ENCODE measurements at regions not wholly inside any gene's neighbourhood (a gene's known extent, or its start where the extent isn't known, plus 50 kb on each side); places are given as distances from the start of the nearest gene placed in this dataset.

- H3K36me3 ChIP-seq (ENCODE audit: control insufficient read depth in 2 of 2, insufficient read depth in 2 of 2, low read length in 1 of 2): no peaks in the 10 kb centered on the region
- H3K27me3 ChIP-seq (ENCODE audit: control insufficient read depth in 2 of 2, insufficient read depth in 1 of 2, low read length in 1 of 2): no peaks in the 10 kb centered on the region
- DNase-seq (ENCODE audit: low read depth in 6 of 9, low spot score in 9 of 9): no peak
- no peak overlapping the region for H3K27ac ChIP-seq (ENCODE audit: low read depth in 1 of 2, low read length in 1 of 2)
- WGBS: 94% methylated on average over 3 of the region's 3 CpGs
- no peaks in the 10 kb centered on the region for H3K4me1 ChIP-seq (ENCODE audit: control insufficient read depth in 2 of 2, insufficient read depth in 2 of 2, low read length in 2 of 2)
- no peaks in the 10 kb centered on the region for H3K9me3 ChIP-seq (ENCODE audit: control insufficient read depth in 2 of 2, insufficient read depth in 1 of 2, low read length in 1 of 2)
- H3K4me3 ChIP-seq (ENCODE audit: low read length in 2 of 2): no peak overlapping the region
Observed at GRCh38 chr4:79064806-79065205, 125.6 kb upstream of the PAQR3 start.

GRCh38 chr4:79059631-79060399, 120.6 kb upstream of the PAQR3 start:
- WGBS: 95% methylated on average over 4 of the region's 4 CpGs
- H3K4me3 ChIP-seq (ENCODE audit: low read length in 2 of 2): no peak overlapping the region

GRCh38 chr4:79057772-79058171, 118.5 kb upstream of the PAQR3 start:
- Histone ChIP-seq H3K4me1 (ENCODE audit: control insufficient read depth in 2 of 2, insufficient read depth in 2 of 2, low read length in 2 of 2) (no peaks in the 10 kb centered on the region), H3K9me3 (ENCODE audit: control insufficient read depth in 2 of 2, insufficient read depth in 1 of 2, low read length in 1 of 2) (no peaks in the 10 kb centered on the region), H3K27me3 (ENCODE audit: control insufficient read depth in 2 of 2, insufficient read depth in 1 of 2, low read length in 1 of 2) (no peaks in the 10 kb centered on the region), H3K4me3 (ENCODE audit: low read length in 2 of 2) (no peak overlapping the region), H3K27ac (ENCODE audit: low read depth in 1 of 2, low read length in 1 of 2) (no peak overlapping the region), H3K36me3 (ENCODE audit: control insufficient read depth in 2 of 2, insufficient read depth in 2 of 2, low read length in 1 of 2) (no peaks in the 10 kb centered on the region)
- 95% methylated on average over 2 of the region's 2 CpGs for WGBS
- DNase-seq (ENCODE audit: low read depth in 6 of 9, low spot score in 9 of 9): no peak

More at GRCh38 chr4:79059631-79060399, 120.6 kb upstream of the PAQR3 start:
- no peaks in the 10 kb centered on the region for H3K4me1 ChIP-seq (ENCODE audit: control insufficient read depth in 2 of 2, insufficient read depth in 2 of 2, low read length in 2 of 2)
- H3K27me3 ChIP-seq (ENCODE audit: control insufficient read depth in 2 of 2, insufficient read depth in 1 of 2, low read length in 1 of 2): no peaks in the 10 kb centered on the region
- H3K36me3 ChIP-seq (ENCODE audit: control insufficient read depth in 2 of 2, insufficient read depth in 2 of 2, low read length in 1 of 2): no peaks in the 10 kb centered on the region
- DNase-seq (ENCODE audit: low read depth in 6 of 9, low spot score in 9 of 9): no peak
- no peaks in the 10 kb centered on the region for H3K9me3 ChIP-seq (ENCODE audit: control insufficient read depth in 2 of 2, insufficient read depth in 1 of 2, low read length in 1 of 2)
- no peak overlapping the region for H3K27ac ChIP-seq (ENCODE audit: low read depth in 1 of 2, low read length in 1 of 2)

GRCh38 chr4:79053754-79054153, 114.5 kb upstream of the PAQR3 start:
- H3K4me1 ChIP-seq (ENCODE audit: control insufficient read depth in 2 of 2, insufficient read depth in 2 of 2, low read length in 2 of 2): no peaks in the 10 kb centered on the region
- no peak for DNase-seq (ENCODE audit: low read depth in 6 of 9, low spot score in 9 of 9)
- no peaks in the 10 kb centered on the region for H3K9me3 ChIP-seq (ENCODE audit: control insufficient read depth in 2 of 2, insufficient read depth in 1 of 2, low read length in 1 of 2)
- no peaks in the 10 kb centered on the region for H3K27me3 ChIP-seq (ENCODE audit: control insufficient read depth in 2 of 2, insufficient read depth in 1 of 2, low read length in 1 of 2)
- H3K4me3 ChIP-seq (ENCODE audit: low read length in 2 of 2): no peak overlapping the region
- no peak overlapping the region for H3K27ac ChIP-seq (ENCODE audit: low read depth in 1 of 2, low read length in 1 of 2)
- H3K36me3 ChIP-seq (ENCODE audit: control insufficient read depth in 2 of 2, insufficient read depth in 2 of 2, low read length in 1 of 2): no peaks in the 10 kb centered on the region

GRCh38 chr4:79050541-79050880, 111.3 kb upstream of the PAQR3 start:
- Histone ChIP-seq H3K36me3 (ENCODE audit: control insufficient read depth in 2 of 2, insufficient read depth in 2 of 2, low read length in 1 of 2) (no peaks in the 10 kb centered on the region), H3K27me3 (ENCODE audit: control insufficient read depth in 2 of 2, insufficient read depth in 1 of 2, low read length in 1 of 2) (no peaks in the 10 kb centered on the region), H3K9me3 (ENCODE audit: control insufficient read depth in 2 of 2, insufficient read depth in 1 of 2, low read length in 1 of 2) (no peaks in the 10 kb centered on the region), H3K4me3 (ENCODE audit: low read length in 2 of 2) (no peak overlapping the region), H3K4me1 (ENCODE audit: control insufficient read depth in 2 of 2, insufficient read depth in 2 of 2, low read length in 2 of 2) (no peaks in the 10 kb centered on the region), H3K27ac (ENCODE audit: low read depth in 1 of 2, low read length in 1 of 2) (no peak overlapping the region)
- DNase-seq (ENCODE audit: low read depth in 6 of 9, low spot score in 9 of 9): no peak
- WGBS: 96% methylated on average over 6 of the region's 6 CpGs

GRCh38 chr4:79049840-79050540, 110.8 kb upstream of the PAQR3 start:
- no peak overlapping the region for H3K27ac ChIP-seq (ENCODE audit: low read depth in 1 of 2, low read length in 1 of 2)
- H3K4me3 ChIP-seq (ENCODE audit: low read length in 2 of 2): no peak overlapping the region
- H3K9me3 ChIP-seq (ENCODE audit: control insufficient read depth in 2 of 2, insufficient read depth in 1 of 2, low read length in 1 of 2): no peaks in the 10 kb centered on the region
- no peak for DNase-seq (ENCODE audit: low read depth in 6 of 9, low spot score in 9 of 9)
- WGBS: 96% methylated on average over 27 of the region's 27 CpGs
- no peaks in the 10 kb centered on the region for H3K36me3 ChIP-seq (ENCODE audit: control insufficient read depth in 2 of 2, insufficient read depth in 2 of 2, low read length in 1 of 2)
- H3K27me3 ChIP-seq (ENCODE audit: control insufficient read depth in 2 of 2, insufficient read depth in 1 of 2, low read length in 1 of 2): no peaks in the 10 kb centered on the region
- no peaks in the 10 kb centered on the region for H3K4me1 ChIP-seq (ENCODE audit: control insufficient read depth in 2 of 2, insufficient read depth in 2 of 2, low read length in 2 of 2)

- no peaks in the 10 kb centered on the region for H3K36me3 ChIP-seq (ENCODE audit: control insufficient read depth in 2 of 2, insufficient read depth in 2 of 2, low read length in 1 of 2)
- WGBS: 95% methylated on average over 4 of the region's 4 CpGs
- no peaks in the 10 kb centered on the region for H3K27me3 ChIP-seq (ENCODE audit: control insufficient read depth in 2 of 2, insufficient read depth in 1 of 2, low read length in 1 of 2)
- no peak for DNase-seq (ENCODE audit: low read depth in 6 of 9, low spot score in 9 of 9)
- no peaks in the 10 kb centered on the region for H3K9me3 ChIP-seq (ENCODE audit: control insufficient read depth in 2 of 2, insufficient read depth in 1 of 2, low read length in 1 of 2)
- no peaks in the 10 kb centered on the region for H3K4me1 ChIP-seq (ENCODE audit: control insufficient read depth in 2 of 2, insufficient read depth in 2 of 2, low read length in 2 of 2)
- H3K4me3 ChIP-seq (ENCODE audit: low read length in 2 of 2): no peak overlapping the region
- no peak overlapping the region for H3K27ac ChIP-seq (ENCODE audit: low read depth in 1 of 2, low read length in 1 of 2)
Observed at GRCh38 chr4:79048878-79049277, 109.6 kb upstream of the PAQR3 start.

GRCh38 chr4:79047316-79047715, 108.1 kb upstream of the PAQR3 start:
- WGBS: 99% methylated on average over 1 of the region's 1 CpG
- H3K27ac ChIP-seq (ENCODE audit: low read depth in 1 of 2, low read length in 1 of 2): no peak overlapping the region
- H3K9me3 ChIP-seq (ENCODE audit: control insufficient read depth in 2 of 2, insufficient read depth in 1 of 2, low read length in 1 of 2): no peaks in the 10 kb centered on the region
- no peaks in the 10 kb centered on the region for H3K36me3 ChIP-seq (ENCODE audit: control insufficient read depth in 2 of 2, insufficient read depth in 2 of 2, low read length in 1 of 2)
- no peaks in the 10 kb centered on the region for H3K27me3 ChIP-seq (ENCODE audit: control insufficient read depth in 2 of 2, insufficient read depth in 1 of 2, low read length in 1 of 2)
- H3K4me1 ChIP-seq (ENCODE audit: control insufficient read depth in 2 of 2, insufficient read depth in 2 of 2, low read length in 2 of 2): no peaks in the 10 kb centered on the region
- DNase-seq (ENCODE audit: low read depth in 6 of 9, low spot score in 9 of 9): no peak
- no peak overlapping the region for H3K4me3 ChIP-seq (ENCODE audit: low read length in 2 of 2)

GRCh38 chr4:79046016-79046592, 106.9 kb upstream of the PAQR3 start:
- Histone ChIP-seq H3K27me3 (ENCODE audit: control insufficient read depth in 2 of 2, insufficient read depth in 1 of 2, low read length in 1 of 2) (no peaks in the 10 kb centered on the region), H3K9me3 (ENCODE audit: control insufficient read depth in 2 of 2, insufficient read depth in 1 of 2, low read length in 1 of 2) (no peaks in the 10 kb centered on the region), H3K36me3 (ENCODE audit: control insufficient read depth in 2 of 2, insufficient read depth in 2 of 2, low read length in 1 of 2) (no peaks in the 10 kb centered on the region), H3K27ac (ENCODE audit: low read depth in 1 of 2, low read length in 1 of 2) (no peak overlapping the region), H3K4me1 (ENCODE audit: control insufficient read depth in 2 of 2, insufficient read depth in 2 of 2, low read length in 2 of 2) (no peaks in the 10 kb centered on the region), H3K4me3 (ENCODE audit: low read length in 2 of 2) (no peak overlapping the region)
- DNase-seq (ENCODE audit: low read depth in 6 of 9, low spot score in 9 of 9): no peak
- WGBS: 73% methylated on average over 4 of the region's 4 CpGs
